ENCODE measurements at regions not wholly inside any gene's neighbourhood (a gene's known extent, or its start where the extent isn't known, plus 50 kb on each side); places are given as distances from the start of the nearest gene placed in this dataset.

DNA sequence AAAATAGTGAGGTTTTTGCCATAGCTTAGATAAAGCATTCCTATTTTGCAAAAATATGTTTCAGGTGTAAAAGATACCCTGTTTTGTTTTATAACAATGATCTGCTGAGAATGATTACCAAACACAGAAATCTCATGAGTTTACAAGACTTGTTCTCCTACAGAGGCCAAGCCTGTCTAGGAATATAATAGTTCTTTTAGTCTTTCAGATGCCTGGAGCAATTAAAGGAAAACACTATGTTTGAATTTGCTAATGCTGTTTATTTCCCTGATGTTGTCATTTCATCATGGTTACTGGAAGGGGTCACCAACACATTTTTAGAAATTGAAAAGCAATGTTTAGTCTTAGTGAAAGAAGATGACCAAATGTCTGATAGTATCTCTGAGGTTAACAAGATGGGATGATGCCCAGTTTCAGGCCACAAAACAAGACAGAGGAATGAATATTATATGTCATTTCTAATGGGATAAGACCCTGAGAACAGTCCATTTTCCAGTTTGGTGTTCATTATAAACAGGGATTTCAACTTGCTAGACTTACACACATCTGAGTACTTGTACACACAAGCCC is 559.9 kb downstream of the INHBA start:
- H3K36me3 Mint-ChIP-seq (ENCODE audit: low read depth): no peaks in the 10 kb centered on the region
- DNase-seq (no peak), ATAC-seq (ENCODE audit: poor library complexity) (no peak)
- Histone ChIP-seq H3K27me3 (ENCODE audit: control insufficient read depth in 1 of 2, insufficient read depth in 2 of 2, low read length in 2 of 2) (no peaks in the 10 kb centered on the region), H3K9me3 (ENCODE audit: control insufficient read depth in 1 of 2, insufficient read depth in 1 of 2, low read length in 2 of 2) (no peaks in the 10 kb centered on the region), H3K27ac (ENCODE audit: low read depth in 1 of 2, low read length in 2 of 2) (no peak overlapping the region), H3K36me3 (ENCODE audit: insufficient read depth, low read length) (no peaks in the 10 kb centered on the region), H3K4me1 (ENCODE audit: insufficient read depth, low read length) (no peaks in the 10 kb centered on the region), H3K4me3 (ENCODE audit: low read length) (no peak overlapping the region)
- POLR2A ChIA-PET: no interaction called here
- no peak overlapping the region for H3K27ac Mint-ChIP-seq
- intact Hi-C loops (cut with DNase I, micrococcal nuclease): no loop called here
- no peak overlapping the region for H3K4me3 Mint-ChIP-seq
- peaks cover 3% of the 10 kb centered on the region for H3K9me3 Mint-ChIP-seq
- no peaks in the 10 kb centered on the region for H3K27me3 Mint-ChIP-seq
- CTCF ChIA-PET: no interaction called here
- H3K4me1 Mint-ChIP-seq (ENCODE audit: low read depth): no peaks in the 10 kb centered on the region
- TF ChIP-seq, protein P1, sequence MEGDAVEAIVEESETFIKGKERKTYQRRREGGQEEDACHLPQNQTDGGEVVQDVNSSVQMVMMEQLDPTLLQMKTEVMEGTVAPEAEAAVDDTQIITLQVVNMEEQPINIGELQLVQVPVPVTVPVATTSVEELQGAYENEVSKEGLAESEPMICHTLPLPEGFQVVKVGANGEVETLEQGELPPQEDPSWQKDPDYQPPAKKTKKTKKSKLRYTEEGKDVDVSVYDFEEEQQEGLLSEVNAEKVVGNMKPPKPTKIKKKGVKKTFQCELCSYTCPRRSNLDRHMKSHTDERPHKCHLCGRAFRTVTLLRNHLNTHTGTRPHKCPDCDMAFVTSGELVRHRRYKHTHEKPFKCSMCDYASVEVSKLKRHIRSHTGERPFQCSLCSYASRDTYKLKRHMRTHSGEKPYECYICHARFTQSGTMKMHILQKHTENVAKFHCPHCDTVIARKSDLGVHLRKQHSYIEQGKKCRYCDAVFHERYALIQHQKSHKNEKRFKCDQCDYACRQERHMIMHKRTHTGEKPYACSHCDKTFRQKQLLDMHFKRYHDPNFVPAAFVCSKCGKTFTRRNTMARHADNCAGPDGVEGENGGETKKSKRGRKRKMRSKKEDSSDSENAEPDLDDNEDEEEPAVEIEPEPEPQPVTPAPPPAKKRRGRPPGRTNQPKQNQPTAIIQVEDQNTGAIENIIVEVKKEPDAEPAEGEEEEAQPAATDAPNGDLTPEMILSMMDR (IDR thresholded peaks at IDR 0.05): no peak

DNA sequence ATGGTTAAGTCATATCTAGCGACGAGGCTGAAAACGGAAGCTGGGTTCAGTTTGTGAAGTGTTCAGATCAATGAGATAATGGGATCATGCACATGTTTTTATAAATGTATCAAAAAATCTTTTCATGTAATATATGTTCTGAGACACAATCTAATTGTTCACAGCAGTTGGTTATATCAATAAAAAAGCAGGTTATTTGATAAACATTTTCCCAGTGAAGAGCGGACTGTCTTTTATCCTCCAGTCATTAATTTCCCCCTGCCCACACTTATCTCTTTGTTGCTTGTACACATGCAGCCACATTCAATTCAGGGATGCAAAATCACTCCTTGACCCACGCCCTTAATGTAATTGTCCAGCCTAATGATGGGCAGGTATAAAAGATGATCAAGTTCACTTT is 563.1 kb downstream of the INHBA start:
- Histone ChIP-seq H3K4me3 (ENCODE audit: low read length) (no peak overlapping the region), H3K9me3 (ENCODE audit: control insufficient read depth in 1 of 2, insufficient read depth in 1 of 2, low read length in 2 of 2) (peaks cover 0 to 17% of the 10 kb centered on the region in 2 experiments), H3K4me1 (ENCODE audit: insufficient read depth, low read length) (no peaks in the 10 kb centered on the region), H3K27ac (ENCODE audit: low read depth in 1 of 2, low read length in 2 of 2) (no peak overlapping the region), H3K27me3 (ENCODE audit: control insufficient read depth in 1 of 2, insufficient read depth in 2 of 2, low read length in 2 of 2) (no peaks in the 10 kb centered on the region), H3K36me3 (ENCODE audit: insufficient read depth, low read length) (no peaks in the 10 kb centered on the region)
- CTCF ChIA-PET: no interaction called here
- DNase-seq: no peak
- no peak for ATAC-seq (ENCODE audit: poor library complexity)
- peaks cover 3% of the 10 kb centered on the region for H3K9me3 Mint-ChIP-seq
- H3K4me3 Mint-ChIP-seq: no peak overlapping the region
- no peaks in the 10 kb centered on the region for H3K4me1 Mint-ChIP-seq (ENCODE audit: low read depth)
- POLR2A ChIA-PET: no interaction called here
- intact Hi-C loops (cut with DNase I, micrococcal nuclease): no loop called here
- H3K36me3 Mint-ChIP-seq (ENCODE audit: low read depth): no peaks in the 10 kb centered on the region
- TF ChIP-seq, protein P1 (IDR thresholded peaks at IDR 0.05): no peak
- no peak overlapping the region for H3K27ac Mint-ChIP-seq
- H3K27me3 Mint-ChIP-seq: no peaks in the 10 kb centered on the region

DNA sequence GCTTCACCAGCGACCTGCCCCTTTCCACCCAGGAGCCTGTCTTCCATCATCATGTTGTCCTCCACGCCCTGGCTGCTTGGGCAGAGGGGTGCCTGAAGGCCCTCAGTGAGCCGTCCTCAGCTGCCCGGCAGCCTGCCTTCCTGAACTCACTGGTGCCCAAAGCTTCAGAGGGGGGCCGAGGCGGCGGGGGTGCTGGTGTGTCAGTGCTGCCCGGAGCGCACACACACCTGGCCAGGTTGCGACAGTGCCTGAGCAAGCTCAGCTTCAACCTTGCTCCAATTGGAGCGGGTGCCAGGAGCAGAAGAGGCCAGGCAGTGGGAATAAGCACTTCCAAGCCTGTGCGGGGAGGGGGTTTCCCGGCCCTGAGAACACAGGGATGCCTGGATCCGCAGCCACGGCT is 566.3 kb downstream of the INHBA start:
- DNase-seq: peak in 1 of 14 experiments; percentile 6
- Histone ChIP-seq H3K36me3 (ENCODE audit: insufficient read depth, low read length) (no peaks in the 10 kb centered on the region), H3K27me3 (ENCODE audit: control insufficient read depth in 1 of 2, insufficient read depth in 2 of 2, low read length in 2 of 2) (no peaks in the 10 kb centered on the region), H3K9me3 (ENCODE audit: control insufficient read depth in 1 of 2, insufficient read depth in 1 of 2, low read length in 2 of 2) (peaks cover 0 to 17% of the 10 kb centered on the region in 2 experiments), H3K4me1 (ENCODE audit: insufficient read depth, low read length) (no peaks in the 10 kb centered on the region), H3K27ac (ENCODE audit: low read depth in 1 of 2, low read length in 2 of 2) (no peak overlapping the region), H3K4me3 (ENCODE audit: low read length) (no peak overlapping the region)
- POLR2A ChIA-PET: no interaction called here
- Mint-ChIP-seq H3K4me3 (no peak overlapping the region), H3K4me1 (ENCODE audit: low read depth) (no peaks in the 10 kb centered on the region), H3K36me3 (ENCODE audit: low read depth) (no peaks in the 10 kb centered on the region), H3K27me3 (no peaks in the 10 kb centered on the region), H3K9me3 (peaks cover under 1% of the 10 kb centered on the region), H3K27ac (no peak overlapping the region)
- TF ChIP-seq, protein P1 (IDR thresholded peaks at IDR 0.05): no peak
- intact Hi-C loops (cut with DNase I, micrococcal nuclease): no loop called here
- ATAC-seq (ENCODE audit: poor library complexity): no peak
- CTCF ChIA-PET: no interaction called here
